ENCODE measurements at regions not wholly inside any gene's neighbourhood (a gene's known extent, or its start where the extent isn't known, plus 50 kb on each side); places are given as distances from the start of the nearest gene placed in this dataset.

GRCh38 chr9:89849096-89849495, 244.3 kb downstream of the GADD45G start:
- DNase-seq (ENCODE audit: low spot score), result no peak
- Mint-ChIP-seq H3K27me3 (ENCODE audit: unreplicated experiment) (peaks cover 1% of the 10 kb centered on the region), H3K4me1 (ENCODE audit: unreplicated experiment) (peaks cover 23% of the 10 kb centered on the region), H3K36me3 (ENCODE audit: low read depth, unreplicated experiment) (no peaks in the 10 kb centered on the region), H3K4me3 (ENCODE audit: unreplicated experiment) (no peak overlapping the region), H3K27ac (ENCODE audit: unreplicated experiment) (no peak overlapping the region), H3K9me3 (ENCODE audit: unreplicated experiment) (no peaks in the 10 kb centered on the region)
- no peak for TF ChIP-seq CTCF (IDR thresholded peaks at IDR 0.05; ENCODE audit: unreplicated experiment)

GRCh38 chr9:89850153-89850552, 245.3 kb downstream of the GADD45G start:
- H3K4me3 Mint-ChIP-seq (ENCODE audit: unreplicated experiment), result no peak overlapping the region
- no peak for DNase-seq (ENCODE audit: low spot score)
- peaks cover 13% of the 10 kb centered on the region for H3K4me1 Mint-ChIP-seq (ENCODE audit: unreplicated experiment)
- no peak overlapping the region for H3K27ac Mint-ChIP-seq (ENCODE audit: unreplicated experiment)
- H3K27me3 Mint-ChIP-seq (ENCODE audit: unreplicated experiment), result peaks cover 3% of the 10 kb centered on the region
- no peaks in the 10 kb centered on the region for H3K9me3 Mint-ChIP-seq (ENCODE audit: unreplicated experiment)
- no peak for TF ChIP-seq CTCF (IDR thresholded peaks at IDR 0.05; ENCODE audit: unreplicated experiment)
- H3K36me3 Mint-ChIP-seq (ENCODE audit: low read depth, unreplicated experiment), result no peaks in the 10 kb centered on the region

GRCh38 chr9:89850631-89851325, 246.0 kb downstream of the GADD45G start:
- Mint-ChIP-seq H3K4me1 (ENCODE audit: unreplicated experiment) (peaks cover 7% of the 10 kb centered on the region), H3K27ac (ENCODE audit: unreplicated experiment) (no peak overlapping the region), H3K36me3 (ENCODE audit: low read depth, unreplicated experiment) (no peaks in the 10 kb centered on the region), H3K4me3 (ENCODE audit: unreplicated experiment) (no peak overlapping the region), H3K9me3 (ENCODE audit: unreplicated experiment) (no peaks in the 10 kb centered on the region), H3K27me3 (ENCODE audit: unreplicated experiment) (peaks cover 3% of the 10 kb centered on the region)
- no peak for DNase-seq (ENCODE audit: low spot score)
- TF ChIP-seq CTCF (IDR thresholded peaks at IDR 0.05; ENCODE audit: unreplicated experiment), result no peak

- no peak overlapping the region for H3K4me3 Mint-ChIP-seq (ENCODE audit: unreplicated experiment)
- H3K4me1 Mint-ChIP-seq (ENCODE audit: unreplicated experiment), result no peaks in the 10 kb centered on the region
- no peaks in the 10 kb centered on the region for H3K9me3 Mint-ChIP-seq (ENCODE audit: unreplicated experiment)
- no peak for DNase-seq (ENCODE audit: low spot score)
- TF ChIP-seq CTCF (IDR thresholded peaks at IDR 0.05; ENCODE audit: unreplicated experiment), result no peak
- no peaks in the 10 kb centered on the region for H3K36me3 Mint-ChIP-seq (ENCODE audit: low read depth, unreplicated experiment)
- H3K27ac Mint-ChIP-seq (ENCODE audit: unreplicated experiment), result no peak overlapping the region
- peaks cover 1% of the 10 kb centered on the region for H3K27me3 Mint-ChIP-seq (ENCODE audit: unreplicated experiment)
Observed at GRCh38 chr9:89853161-89853560, 248.3 kb downstream of the GADD45G start.

- Mint-ChIP-seq H3K27me3 (ENCODE audit: unreplicated experiment) (peaks cover 1% of the 10 kb centered on the region), H3K4me3 (ENCODE audit: unreplicated experiment) (no peak overlapping the region), H3K4me1 (ENCODE audit: unreplicated experiment) (no peaks in the 10 kb centered on the region), H3K27ac (ENCODE audit: unreplicated experiment) (no peak overlapping the region), H3K9me3 (ENCODE audit: unreplicated experiment) (no peaks in the 10 kb centered on the region), H3K36me3 (ENCODE audit: low read depth, unreplicated experiment) (no peaks in the 10 kb centered on the region)
- no peak for TF ChIP-seq CTCF (IDR thresholded peaks at IDR 0.05; ENCODE audit: unreplicated experiment)
- no peak for DNase-seq (ENCODE audit: low spot score)
Observed at GRCh38 chr9:89853931-89854330, 249.1 kb downstream of the GADD45G start.

Measured in endothelial cell (in vitro differentiated cells).